Natural killer cell (primary cell): ENCODE measurements at regions not wholly inside any gene's neighbourhood (a gene's known extent, or its start where the extent isn't known, plus 50 kb on each side); places are given as distances from the start of the nearest gene placed in this dataset.

Experiments used
- ATAC-seq, 3 donors: fragments of 150-1000 bp in 2 of 3; fragments of 200-7000 bp in 1 of 3; cut with Tn5 transposase; 1 replicate in 1 of 3; 2 replicates in 2 of 3; pipeline ENCODE4 v1.10.0; 2021; ENCODE audit warnings: mild to moderate bottlenecking in 2 of 3, moderate library complexity in 2 of 3
- DNase-seq, 2 donors: peaks; one replicate each; pipeline versions ENCODE4 v3.0.0 to v3.0.0-alpha.2; 2013 to 2021; ENCODE audit warnings: mixed read lengths in 1 of 2
- H3K27ac ChIP-seq: one replicate; pipeline ENCODE4 v1.5.1; 2013; ENCODE audit warnings: mild to moderate bottlenecking, low read length
- H3K27me3 ChIP-seq: one replicate; pipeline ENCODE4 v1.6.1; 2013; ENCODE audit warnings: low read length; ENCODE audit not compliant: control insufficient read depth, insufficient read depth
- H3K36me3 ChIP-seq: one replicate; pipeline ENCODE4 v1.6.1; 2013; ENCODE audit warnings: low read length; ENCODE audit not compliant: control insufficient read depth, insufficient read depth
- H3K4me1 ChIP-seq: one replicate; pipeline ENCODE4 v1.6.1; 2013; ENCODE audit warnings: low read length; ENCODE audit not compliant: control insufficient read depth, insufficient read depth
- H3K4me3 ChIP-seq: one replicate; pipeline ENCODE4 v1.5.1; 2013; ENCODE audit warnings: low read length
- H3K9me3 ChIP-seq: one replicate; pipeline ENCODE4 v1.6.1; 2013; ENCODE audit warnings: low read length; ENCODE audit not compliant: control insufficient read depth, insufficient read depth
- H3K27ac Mint-ChIP-seq, 2 donors: one replicate each; pipeline ENCODE4 v1.8.0; 2022; ENCODE audit warnings: mild to moderate bottlenecking in 2 of 2, mixed read lengths in 2 of 2, moderate library complexity in 1 of 2
- H3K27me3 Mint-ChIP-seq, 2 donors: one replicate each; pipeline ENCODE4 v1.8.0; 2022; ENCODE audit warnings: low read depth in 2 of 2, mixed read lengths in 2 of 2
- H3K36me3 Mint-ChIP-seq: one replicate; pipeline ENCODE4 v1.8.0; 2022; ENCODE audit warnings: mixed read lengths
- H3K4me1 Mint-ChIP-seq, 2 donors: one replicate each; pipeline ENCODE4 v1.8.0; 2022; ENCODE audit warnings: mixed read lengths in 2 of 2
- H3K4me3 Mint-ChIP-seq: one replicate; pipeline ENCODE4 v1.8.0; 2022; ENCODE audit warnings: mild to moderate bottlenecking, moderate library complexity, mixed read lengths
- H3K9me3 Mint-ChIP-seq, 2 donors: one replicate each; pipeline ENCODE4 v1.8.0; 2022; ENCODE audit warnings: mixed read lengths in 2 of 2
- WGBS: methylation state at CpG from one replicate; pipeline ENCODE4 v1.1.7; 2013; ENCODE audit warnings: missing lambda C conversion rate; ENCODE audit not compliant: insufficient coverage; 5-methylcytosine and 5-hydroxymethylcytosine counted together
- intact Hi-C: fragments of 100-400 bp; cut with micrococcal nuclease; formaldehyde crosslinking; loops from one replicate; pipeline ENCODE4 v1.14.2; 2022
- TF ChIP-seq, protein P1 (sequence below): fragments of 200-600 bp; IDR thresholded peaks from one replicate; pipeline ENCODE4 v1.8.0; 2022; ENCODE audit warnings: antibody characterized with exemption

DNA sequence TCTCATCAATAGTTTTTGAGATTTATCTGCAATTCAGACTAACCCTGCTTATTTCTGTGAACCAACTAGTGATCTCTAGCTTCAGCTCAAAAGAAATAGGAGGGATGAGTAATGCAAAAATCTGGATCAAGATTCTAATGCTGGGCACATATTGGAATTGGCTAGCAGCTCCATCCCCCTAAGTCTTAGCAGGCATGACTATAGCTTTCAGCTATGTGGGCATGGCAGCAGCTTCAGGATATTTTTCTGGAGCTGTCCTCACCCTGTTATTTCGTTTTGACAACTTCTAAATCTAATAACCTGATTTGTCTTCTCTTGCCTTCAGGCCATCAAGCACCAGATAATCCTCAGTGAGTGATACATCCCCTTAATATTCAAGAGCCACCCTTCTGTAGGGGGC lies 50.8 kb upstream of the GNPDA2 start:
- intact Hi-C loops, result no loop called here
- H3K36me3 ChIP-seq, result no peaks in the 10 kb centered on the region
- H3K4me3 Mint-ChIP-seq, result no peak overlapping the region

More for the DNA sequence above, 50.8 kb upstream of the GNPDA2 start:
- H3K4me3 ChIP-seq, result no peak overlapping the region
- no peaks in the 10 kb centered on the region for H3K27me3 ChIP-seq
- no peaks in the 10 kb centered on the region for H3K4me1 ChIP-seq
- no peaks in the 10 kb centered on the region for H3K9me3 ChIP-seq
- H3K27ac ChIP-seq, result no peak overlapping the region
- H3K36me3 Mint-ChIP-seq, result no peaks in the 10 kb centered on the region
- H3K9me3 Mint-ChIP-seq, result peaks cover 3 to 7% of the 10 kb centered on the region in 2 donors
- DNase-seq (no peak), ATAC-seq (no peak)
- no peak overlapping the region for H3K27ac Mint-ChIP-seq
- TF ChIP-seq, protein P1, sequence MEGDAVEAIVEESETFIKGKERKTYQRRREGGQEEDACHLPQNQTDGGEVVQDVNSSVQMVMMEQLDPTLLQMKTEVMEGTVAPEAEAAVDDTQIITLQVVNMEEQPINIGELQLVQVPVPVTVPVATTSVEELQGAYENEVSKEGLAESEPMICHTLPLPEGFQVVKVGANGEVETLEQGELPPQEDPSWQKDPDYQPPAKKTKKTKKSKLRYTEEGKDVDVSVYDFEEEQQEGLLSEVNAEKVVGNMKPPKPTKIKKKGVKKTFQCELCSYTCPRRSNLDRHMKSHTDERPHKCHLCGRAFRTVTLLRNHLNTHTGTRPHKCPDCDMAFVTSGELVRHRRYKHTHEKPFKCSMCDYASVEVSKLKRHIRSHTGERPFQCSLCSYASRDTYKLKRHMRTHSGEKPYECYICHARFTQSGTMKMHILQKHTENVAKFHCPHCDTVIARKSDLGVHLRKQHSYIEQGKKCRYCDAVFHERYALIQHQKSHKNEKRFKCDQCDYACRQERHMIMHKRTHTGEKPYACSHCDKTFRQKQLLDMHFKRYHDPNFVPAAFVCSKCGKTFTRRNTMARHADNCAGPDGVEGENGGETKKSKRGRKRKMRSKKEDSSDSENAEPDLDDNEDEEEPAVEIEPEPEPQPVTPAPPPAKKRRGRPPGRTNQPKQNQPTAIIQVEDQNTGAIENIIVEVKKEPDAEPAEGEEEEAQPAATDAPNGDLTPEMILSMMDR, result no peak
- no peaks in the 10 kb centered on the region for H3K4me1 Mint-ChIP-seq
- H3K27me3 Mint-ChIP-seq, result no peaks in the 10 kb centered on the region
- 43% methylated on average over 1 of the region's 1 CpG for WGBS
